ENCODE measurements at regions not wholly inside any gene's neighbourhood (a gene's known extent, or its start where the extent isn't known, plus 50 kb on each side); places are given as distances from the start of the nearest gene placed in this dataset.

- TF ChIP-seq CTBP2 (IDR thresholded peaks at IDR 0.05; ENCODE audit: borderline replicate concordance, insufficient read depth, insufficient read length, low read length) (no peak), RFX5 (IDR thresholded peaks at IDR 0.05; ENCODE audit: borderline replicate concordance, low read depth, low read length) (no peak), RBBP5 (IDR thresholded peaks at IDR 0.05; ENCODE audit: borderline replicate concordance, low read depth, low read length) (no peak), CHD2 (IDR thresholded peaks at IDR 0.05; ENCODE audit: low read length) (no peak)
Observed at GRCh38 chr2:194745557-194746146, 911.4 kb upstream of the SLC39A10 start (continued).
